Stimulated activated CD8-positive, alpha-beta memory T cell treated with anti-CD3 and anti-CD28 coated beads, Interleukin-4, amount 100 ng/mL, for 1 hour (primary cell): ENCODE measurements at regions not wholly inside any gene's neighbourhood (a gene's known extent, or its start where the extent isn't known, plus 50 kb on each side); places are given as distances from the start of the nearest gene placed in this dataset.
"Not testable (repeated sequence)": the region's sequence is repeated elsewhere in the genome, so short reads cannot be mapped to it uniquely, and the experiment has no call there.

ENCODE experiments used
- DNase-seq, 2 donors: peaks; one replicate each; pipeline ENCODE4 v3.0.0-alpha.2; 2020; ENCODE audit warnings: low read depth in 2 of 2, low spot score in 1 of 2

DNA sequence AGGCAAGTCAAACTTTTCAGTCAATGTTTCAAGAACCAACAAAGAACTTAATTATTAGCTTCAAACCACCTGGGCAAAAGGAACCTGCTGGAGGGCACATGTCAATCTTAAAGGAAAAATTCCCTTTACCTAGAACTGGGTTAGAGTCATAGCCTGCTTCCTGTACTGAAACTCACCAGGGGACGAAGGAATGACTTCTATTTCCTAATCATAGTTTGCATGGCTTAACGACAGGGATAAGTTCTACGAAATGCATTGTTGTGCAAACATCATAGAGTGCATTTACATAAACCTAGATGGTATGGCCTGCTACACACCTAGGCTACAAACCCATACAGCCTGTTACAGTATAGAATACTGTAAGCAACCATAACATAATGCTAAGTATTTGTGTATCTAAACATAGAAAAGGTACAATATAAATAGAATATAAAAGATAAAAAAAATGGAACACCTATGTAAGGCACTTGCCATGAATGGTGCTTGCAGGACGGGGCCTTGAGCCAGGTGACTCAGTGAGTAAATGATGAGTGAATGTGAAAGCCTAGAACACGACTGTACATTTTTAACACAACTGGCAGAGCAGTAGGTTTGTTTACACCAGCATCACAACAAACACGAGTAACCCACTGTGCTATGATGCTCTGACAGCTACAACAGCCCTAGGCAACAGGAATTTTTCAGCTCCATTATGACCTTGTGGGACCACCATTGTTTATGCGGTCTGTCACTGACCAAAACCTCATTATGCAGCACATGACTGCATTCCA is 234.9 kb upstream of the CAND1 start:
- no peak for DNase-seq

DNA sequence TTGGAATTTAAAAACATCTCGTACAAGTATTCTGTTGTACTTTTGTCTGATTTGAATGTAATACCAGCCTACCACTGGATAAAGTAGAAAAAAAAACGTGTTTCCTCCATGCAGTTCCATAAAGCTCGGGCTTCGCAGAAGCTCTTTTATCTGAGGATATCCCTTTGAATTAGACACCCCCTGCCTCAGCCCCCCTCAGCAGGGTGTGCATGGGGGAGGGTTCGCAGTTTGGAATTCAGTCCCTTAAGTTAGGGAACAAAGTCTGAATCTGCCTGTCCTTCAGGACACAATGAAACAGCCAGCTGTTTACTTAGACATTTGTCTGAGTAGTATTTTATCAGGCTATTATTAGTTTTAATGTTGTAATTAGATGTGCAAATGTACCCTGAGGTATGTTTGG is 234.0 kb upstream of the CAND1 start:
- no peak for DNase-seq

DNA sequence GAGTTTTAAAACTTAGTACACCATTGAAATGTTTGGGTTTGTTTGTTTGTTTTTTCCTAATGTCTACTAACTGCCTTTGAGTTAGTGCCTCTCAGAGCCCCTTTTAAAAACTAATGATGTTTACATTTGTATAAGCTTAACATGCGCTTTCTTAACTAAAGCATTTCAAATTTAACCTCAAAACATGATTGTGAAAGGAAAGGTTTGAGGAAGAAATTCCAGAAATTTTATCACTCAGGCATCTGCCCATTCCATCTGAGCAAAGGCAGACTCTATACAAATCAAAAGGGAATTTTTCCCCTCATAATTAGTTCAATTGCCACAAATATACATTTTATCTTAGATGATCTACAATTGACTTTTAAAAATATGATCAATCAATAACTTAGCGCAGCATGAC is 230.7 kb upstream of the CAND1 start:
- DNase-seq: no peak

- DNase-seq: no peak
Measured at GRCh38 chr12:67039995-67040860, 228.9 kb upstream of the CAND1 start.

DNA sequence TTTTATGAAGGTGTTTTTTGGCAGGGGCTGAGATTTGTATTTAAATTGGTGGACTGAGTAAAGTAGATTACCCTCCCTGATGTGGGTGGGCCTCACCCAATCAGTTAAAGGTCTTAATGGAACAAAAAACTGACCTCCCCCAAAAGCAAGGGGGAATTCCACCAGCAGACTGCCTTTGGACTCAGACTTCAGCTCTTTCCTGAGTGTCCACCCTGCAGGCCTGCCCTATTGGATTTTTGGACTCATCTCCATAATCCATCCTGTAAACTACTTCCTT is 228.4 kb upstream of the CAND1 start:
- DNase-seq: no peak

DNA sequence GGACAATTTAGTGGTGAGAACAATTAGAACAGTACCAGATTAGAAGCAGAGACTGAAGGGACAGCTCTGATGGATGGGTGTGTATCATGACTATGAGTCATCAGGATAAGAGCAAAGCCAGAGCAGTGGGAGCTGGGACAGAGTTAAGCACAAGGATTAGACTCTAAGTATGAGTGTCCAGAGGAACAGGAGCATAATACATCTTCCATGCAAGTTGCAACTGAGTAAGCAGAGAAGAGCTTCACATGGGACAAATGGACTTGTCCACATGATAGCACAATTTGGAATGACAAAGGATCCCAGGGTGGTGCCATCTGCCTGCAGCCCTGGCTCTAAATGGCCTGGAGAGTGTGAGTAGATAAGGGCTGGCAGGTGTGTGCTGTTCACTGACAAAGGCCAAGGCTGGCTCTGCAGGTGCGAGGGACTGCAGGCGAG is 226.4 kb upstream of the CAND1 start:
- no peak for DNase-seq

- DNase-seq: no peak
Measured at GRCh38 chr12:67043771-67044170, 225.4 kb upstream of the CAND1 start.

DNA sequence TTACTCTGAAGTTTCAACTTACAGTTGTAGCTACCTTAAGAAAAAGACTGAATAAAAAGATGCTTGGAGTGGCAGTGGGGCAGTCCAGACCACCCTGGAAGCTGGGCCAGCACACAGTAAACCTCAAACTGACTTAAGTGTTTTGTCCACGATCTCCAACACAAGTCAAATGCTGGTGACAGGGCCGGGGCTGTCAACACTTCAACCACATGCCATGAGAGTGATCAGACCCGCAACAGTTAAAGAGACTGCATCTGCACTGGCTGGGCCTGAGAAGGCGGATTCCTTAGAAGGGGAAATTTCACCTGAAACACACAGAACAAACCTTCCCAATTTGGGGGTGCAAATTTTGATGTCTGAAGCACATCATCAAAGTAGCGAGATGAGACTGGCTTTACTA is 223.5 kb upstream of the CAND1 start:
- no peak for DNase-seq

- no peak for DNase-seq
Measured at GRCh38 chr12:67046062-67046461, 223.1 kb upstream of the CAND1 start.

DNA sequence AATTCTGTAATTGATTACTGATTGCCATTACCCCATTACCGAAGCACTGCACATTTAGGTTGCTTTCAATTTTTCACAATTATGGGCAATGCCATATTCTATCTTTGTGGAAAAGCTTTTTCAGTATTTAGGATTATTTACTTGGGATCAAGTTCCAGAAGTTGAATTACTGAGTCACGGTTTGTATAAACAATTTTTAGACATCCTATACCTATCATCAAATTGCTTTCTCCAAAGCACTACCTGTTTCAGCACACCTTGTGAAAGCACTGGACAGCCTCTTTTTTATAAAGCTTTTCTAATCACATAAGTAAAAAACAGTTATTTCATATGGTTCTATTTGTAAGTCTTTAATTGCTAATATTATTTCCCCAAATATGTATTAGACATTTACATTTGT is 221.5 kb upstream of the CAND1 start:
- DNase-seq: no peak

- DNase-seq: no peak
Measured at GRCh38 chr12:67048371-67048770, 220.8 kb upstream of the CAND1 start.

GRCh38 chr12:67049199-67049598 is 220.0 kb upstream of the CAND1 start:
- DNase-seq: not testable (repeated sequence)

GRCh38 chr12:67052981-67053380 is 216.2 kb upstream of the CAND1 start:
- DNase-seq: no peak

DNA sequence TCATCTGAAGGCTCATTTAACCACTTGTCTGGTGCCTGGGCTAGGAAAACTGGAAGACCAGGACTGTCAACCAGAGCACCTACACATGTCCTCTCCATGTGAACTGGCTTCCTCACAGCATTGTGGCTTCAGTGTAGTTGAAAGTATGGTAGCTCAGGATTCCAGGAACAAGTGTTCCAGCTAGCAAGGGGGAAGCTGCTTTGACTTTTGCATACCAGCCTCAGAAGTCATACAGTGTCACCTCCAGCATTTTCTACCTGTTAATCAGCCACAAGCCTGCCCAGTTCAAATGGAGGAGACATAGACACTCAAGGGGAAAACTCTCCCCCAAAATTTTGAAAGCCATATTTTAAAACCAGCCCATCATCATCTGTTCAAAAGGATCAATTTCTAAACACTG is 212.8 kb upstream of the CAND1 start:
- DNase-seq: no peak

GRCh38 chr12:67057072-67057471 is 212.1 kb upstream of the CAND1 start:
- no peak for DNase-seq

DNA sequence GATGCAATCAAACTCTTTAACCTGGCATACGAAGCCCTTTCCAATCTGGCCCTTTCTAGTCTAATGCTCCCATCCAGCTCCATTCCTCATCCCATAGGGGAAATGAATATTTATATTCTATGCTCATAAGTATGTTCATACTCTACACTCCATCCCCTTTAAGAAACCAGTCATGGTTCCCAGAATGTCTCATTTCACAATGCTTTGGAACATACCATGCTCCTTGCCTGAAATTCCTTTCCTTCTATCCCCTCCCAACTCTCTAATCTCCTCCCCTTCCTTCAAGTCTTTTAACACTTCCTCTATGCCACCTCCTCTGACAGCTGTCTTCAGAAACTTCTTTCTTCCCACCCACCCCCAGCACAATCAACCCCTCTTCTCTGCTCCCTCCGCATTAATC is 207.0 kb upstream of the CAND1 start:
- DNase-seq: no peak

DNA sequence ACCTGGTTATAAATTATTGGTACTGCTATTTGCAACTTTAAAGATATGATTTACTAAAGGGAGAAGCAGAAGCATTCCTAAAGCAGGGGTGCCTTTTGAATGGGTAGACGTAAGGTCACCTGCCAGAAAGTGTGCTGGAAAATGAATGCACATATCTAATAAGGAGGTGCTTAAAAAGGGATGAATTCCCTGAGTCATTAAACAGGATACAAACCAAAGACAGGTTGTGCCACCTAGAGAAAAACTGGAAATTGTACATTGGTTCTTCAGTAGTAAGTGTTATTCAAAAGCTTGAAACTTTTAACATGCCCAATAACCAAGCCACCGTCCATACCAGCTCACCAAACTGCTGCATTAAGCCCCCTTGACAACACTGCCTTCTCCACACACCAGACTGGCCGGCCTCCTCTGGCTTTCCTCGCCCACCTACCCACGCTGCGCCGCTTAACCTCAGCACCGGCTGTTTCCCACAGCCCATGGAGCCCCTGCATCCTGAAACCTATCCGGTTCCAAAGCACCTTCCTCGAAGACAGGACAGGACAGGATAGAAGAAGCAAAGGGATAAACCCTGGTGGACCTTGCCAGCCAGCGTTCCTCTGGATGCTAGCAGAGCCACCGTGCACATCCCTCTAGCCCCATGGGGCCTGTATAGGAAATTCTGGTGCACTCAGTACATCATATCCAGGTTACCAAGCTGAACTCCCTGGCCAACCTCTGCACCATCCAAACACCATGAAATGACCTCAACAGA is 201.5 kb upstream of the CAND1 start:
- DNase-seq: no peak

GRCh38 chr12:67068204-67068731 is 200.9 kb upstream of the CAND1 start:
- no peak for DNase-seq

GRCh38 chr12:67068761-67069450 is 200.3 kb upstream of the CAND1 start:
- DNase-seq: no peak

GRCh38 chr12:67069451-67070306 is 199.5 kb upstream of the CAND1 start:
- no peak for DNase-seq
